ENCODE measurements at regions not wholly inside any gene's neighbourhood (a gene's known extent, or its start where the extent isn't known, plus 50 kb on each side); places are given as distances from the start of the nearest gene placed in this dataset.

DNA sequence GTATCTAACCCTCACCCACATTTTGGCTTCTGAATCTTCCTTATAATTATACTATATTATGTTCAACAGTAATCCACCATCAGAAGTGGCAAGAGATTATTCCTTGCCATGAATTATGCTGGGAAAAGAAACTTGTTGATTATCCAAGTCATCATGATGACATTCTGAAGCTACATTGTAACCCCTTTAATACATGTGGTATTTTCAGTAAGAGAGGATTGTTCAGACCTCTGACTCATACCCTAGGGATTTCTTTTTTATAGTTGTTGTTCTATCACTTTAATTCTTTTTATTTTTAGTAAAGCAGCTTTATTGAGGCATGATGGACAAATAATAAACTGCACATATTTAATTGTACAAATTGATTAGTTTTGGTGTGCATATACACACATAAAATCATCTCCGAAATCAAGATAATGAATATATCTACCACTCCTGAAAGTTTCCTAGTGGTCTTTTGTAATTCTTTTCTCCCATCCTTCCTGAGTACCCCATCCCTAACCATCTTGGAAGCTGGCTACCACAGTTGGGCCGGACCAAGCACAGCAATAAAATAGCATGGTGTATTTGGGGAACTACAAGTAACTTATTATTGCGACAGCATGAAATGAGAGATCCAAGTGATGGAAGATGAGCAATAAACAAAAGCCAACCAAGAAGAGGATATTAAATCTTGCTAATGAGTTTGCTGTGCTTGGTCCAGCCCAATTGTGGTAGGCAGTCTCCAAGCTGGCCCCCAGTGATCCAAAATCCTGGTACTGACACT, 159.9 kb downstream of the BARD1 start:
- TF ChIP-seq, protein P1, sequence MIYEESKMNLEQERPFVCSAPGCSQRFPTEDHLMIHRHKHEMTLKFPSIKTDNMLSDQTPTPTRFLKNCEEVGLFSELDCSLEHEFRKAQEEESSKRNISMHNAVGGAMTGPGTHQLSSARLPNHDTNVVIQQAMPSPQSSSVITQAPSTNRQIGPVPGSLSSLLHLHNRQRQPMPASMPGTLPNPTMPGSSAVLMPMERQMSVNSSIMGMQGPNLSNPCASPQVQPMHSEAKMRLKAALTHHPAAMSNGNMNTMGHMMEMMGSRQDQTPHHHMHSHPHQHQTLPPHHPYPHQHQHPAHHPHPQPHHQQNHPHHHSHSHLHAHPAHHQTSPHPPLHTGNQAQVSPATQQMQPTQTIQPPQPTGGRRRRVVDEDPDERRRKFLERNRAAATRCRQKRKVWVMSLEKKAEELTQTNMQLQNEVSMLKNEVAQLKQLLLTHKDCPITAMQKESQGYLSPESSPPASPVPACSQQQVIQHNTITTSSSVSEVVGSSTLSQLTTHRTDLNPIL (CRISPR knock-in tag; IDR thresholded peaks at IDR 0.05; ENCODE audit: low read depth) = no peak
- TF ChIP-seq ZNF565 (CRISPR knock-in tag; conservative IDR thresholded peaks at IDR 0.05; ENCODE audit: low read depth) (no peak), ZFP3 (CRISPR knock-in tag; IDR thresholded peaks at IDR 0.05) (no peak), ARNTL (CRISPR knock-in tag; IDR thresholded peaks at IDR 0.05; ENCODE audit: borderline replicate concordance, low read depth) (no peak), SNAI2 (CRISPR knock-in tag; IDR thresholded peaks at IDR 0.05) (no peak), RARB (CRISPR knock-in tag; IDR thresholded peaks at IDR 0.05) (no peak), ESRRG (CRISPR knock-in tag; IDR thresholded peaks at IDR 0.05) (no peak), BACH2 (CRISPR knock-in tag; IDR thresholded peaks at IDR 0.05; ENCODE audit: borderline replicate concordance) (no peak), ZNF8 (CRISPR knock-in tag; IDR thresholded peaks at IDR 0.05) (no peak), ISL1 (CRISPR knock-in tag; IDR thresholded peaks at IDR 0.05) (no peak), TOX (CRISPR knock-in tag; IDR thresholded peaks at IDR 0.05; ENCODE audit: borderline replicate concordance) (no peak), ZC3H10 (CRISPR knock-in tag; IDR thresholded peaks at IDR 0.05) (no peak)
- TF ChIP-seq, protein P2, sequence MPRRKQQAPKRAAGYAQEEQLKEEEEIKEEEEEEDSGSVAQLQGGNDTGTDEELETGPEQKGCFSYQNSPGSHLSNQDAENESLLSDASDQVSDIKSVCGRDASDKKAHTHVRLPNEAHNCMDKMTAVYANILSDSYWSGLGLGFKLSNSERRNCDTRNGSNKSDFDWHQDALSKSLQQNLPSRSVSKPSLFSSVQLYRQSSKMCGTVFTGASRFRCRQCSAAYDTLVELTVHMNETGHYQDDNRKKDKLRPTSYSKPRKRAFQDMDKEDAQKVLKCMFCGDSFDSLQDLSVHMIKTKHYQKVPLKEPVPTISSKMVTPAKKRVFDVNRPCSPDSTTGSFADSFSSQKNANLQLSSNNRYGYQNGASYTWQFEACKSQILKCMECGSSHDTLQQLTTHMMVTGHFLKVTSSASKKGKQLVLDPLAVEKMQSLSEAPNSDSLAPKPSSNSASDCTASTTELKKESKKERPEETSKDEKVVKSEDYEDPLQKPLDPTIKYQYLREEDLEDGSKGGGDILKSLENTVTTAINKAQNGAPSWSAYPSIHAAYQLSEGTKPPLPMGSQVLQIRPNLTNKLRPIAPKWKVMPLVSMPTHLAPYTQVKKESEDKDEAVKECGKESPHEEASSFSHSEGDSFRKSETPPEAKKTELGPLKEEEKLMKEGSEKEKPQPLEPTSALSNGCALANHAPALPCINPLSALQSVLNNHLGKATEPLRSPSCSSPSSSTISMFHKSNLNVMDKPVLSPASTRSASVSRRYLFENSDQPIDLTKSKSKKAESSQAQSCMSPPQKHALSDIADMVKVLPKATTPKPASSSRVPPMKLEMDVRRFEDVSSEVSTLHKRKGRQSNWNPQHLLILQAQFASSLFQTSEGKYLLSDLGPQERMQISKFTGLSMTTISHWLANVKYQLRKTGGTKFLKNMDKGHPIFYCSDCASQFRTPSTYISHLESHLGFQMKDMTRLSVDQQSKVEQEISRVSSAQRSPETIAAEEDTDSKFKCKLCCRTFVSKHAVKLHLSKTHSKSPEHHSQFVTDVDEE (CRISPR knock-in tag; IDR thresholded peaks at IDR 0.05) = no peak

Measured in SK-N-SH treated with all-trans-retinoic acid at 6 μM for 48 hours (cell line).